GM21619 (cell line): ENCODE measurements at regions not wholly inside any gene's neighbourhood (a gene's known extent, or its start where the extent isn't known, plus 50 kb on each side); places are given as distances from the start of the nearest gene placed in this dataset.
"Not testable (repeated sequence)": the region's sequence is repeated elsewhere in the genome, so short reads cannot be mapped to it uniquely, and the experiment has no call there.

Experiments used
- ATAC-seq: cut with Tn5 transposase; IDR thresholded peaks from one replicate; pipeline ENCODE4 v1.9.1; 2021; ENCODE audit not compliant: unreplicated experiment

- ATAC-seq, result no peak
Measured at GRCh38 chr6:4677011-4677750, 99.0 kb upstream of the CDYL start.

GRCh38 chr6:4676016-4676415, 100.2 kb upstream of the CDYL start:
- ATAC-seq, result no peak

- ATAC-seq, result no peak
Measured at GRCh38 chr6:4675121-4675520, 101.1 kb upstream of the CDYL start.

GRCh38 chr6:4673861-4674260, 102.3 kb upstream of the CDYL start:
- ATAC-seq, result no peak

- no peak for ATAC-seq
Measured at GRCh38 chr6:4672772-4673171, 103.4 kb upstream of the CDYL start.

GRCh38 chr6:4671587-4672115, 104.6 kb upstream of the CDYL start:
- no peak for ATAC-seq

GRCh38 chr6:4670824-4671409, 105.3 kb upstream of the CDYL start:
- ATAC-seq, result no peak

GRCh38 chr6:4670290-4670689, 105.9 kb upstream of the CDYL start:
- no peak for ATAC-seq

GRCh38 chr6:4668271-4669179, 107.7 kb upstream of the CDYL start:
- no peak for ATAC-seq

GRCh38 chr6:4667591-4667990, 108.6 kb upstream of the CDYL start:
- no peak for ATAC-seq

- no peak for ATAC-seq
Measured at GRCh38 chr6:4666886-4667513, 109.2 kb upstream of the CDYL start.

GRCh38 chr6:4665489-4666417, 110.5 kb upstream of the CDYL start:
- ATAC-seq, result no peak

GRCh38 chr6:4664911-4665310, 111.3 kb upstream of the CDYL start:
- no peak for ATAC-seq

- no peak for ATAC-seq
Measured at GRCh38 chr6:4664117-4664626, 112.0 kb upstream of the CDYL start.

GRCh38 chr6:4662886-4663285, 113.3 kb upstream of the CDYL start:
- ATAC-seq, result no peak

GRCh38 chr6:4661391-4661790, 114.8 kb upstream of the CDYL start:
- ATAC-seq, result no peak

- ATAC-seq, result no peak
Measured at GRCh38 chr6:4660377-4661321, 115.6 kb upstream of the CDYL start.

- not testable (repeated sequence) for ATAC-seq
Measured at GRCh38 chr6:4659719-4660118, 116.5 kb upstream of the CDYL start.

GRCh38 chr6:4658486-4658885, 117.7 kb upstream of the CDYL start:
- ATAC-seq, result no peak
